HG03460 (cell line): ENCODE measurements at regions not wholly inside any gene's neighbourhood (a gene's known extent, or its start where the extent isn't known, plus 50 kb on each side); places are given as distances from the start of the nearest gene placed in this dataset.

Source experiments
- ATAC-seq: cut with Tn5 transposase; IDR thresholded peaks from one replicate; pipeline ENCODE4 v1.9.1; 2021; ENCODE audit not compliant: unreplicated experiment

- ATAC-seq, result no peak
Measured at GRCh38 chr20:16220826-16221225, 352.4 kb downstream of the KIF16B start.

GRCh38 chr20:16219182-16219581, 354.1 kb downstream of the KIF16B start:
- no peak for ATAC-seq

DNA sequence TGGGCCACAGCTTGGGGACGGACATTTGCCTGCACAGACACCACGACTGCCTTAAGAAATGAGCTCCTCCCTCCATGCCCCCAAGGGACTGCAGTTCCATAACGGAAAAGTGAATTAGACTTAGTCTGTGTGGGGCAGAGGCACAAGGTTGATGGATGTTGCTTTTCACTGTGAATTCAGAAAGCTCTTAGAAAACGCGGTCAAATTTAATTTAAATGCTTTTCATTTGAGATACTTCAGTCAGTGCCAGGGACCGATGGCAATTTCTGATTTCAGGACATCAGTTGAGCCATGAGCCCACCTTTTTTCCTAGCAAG, 356.4 kb downstream of the KIF16B start:
- no peak for ATAC-seq

DNA sequence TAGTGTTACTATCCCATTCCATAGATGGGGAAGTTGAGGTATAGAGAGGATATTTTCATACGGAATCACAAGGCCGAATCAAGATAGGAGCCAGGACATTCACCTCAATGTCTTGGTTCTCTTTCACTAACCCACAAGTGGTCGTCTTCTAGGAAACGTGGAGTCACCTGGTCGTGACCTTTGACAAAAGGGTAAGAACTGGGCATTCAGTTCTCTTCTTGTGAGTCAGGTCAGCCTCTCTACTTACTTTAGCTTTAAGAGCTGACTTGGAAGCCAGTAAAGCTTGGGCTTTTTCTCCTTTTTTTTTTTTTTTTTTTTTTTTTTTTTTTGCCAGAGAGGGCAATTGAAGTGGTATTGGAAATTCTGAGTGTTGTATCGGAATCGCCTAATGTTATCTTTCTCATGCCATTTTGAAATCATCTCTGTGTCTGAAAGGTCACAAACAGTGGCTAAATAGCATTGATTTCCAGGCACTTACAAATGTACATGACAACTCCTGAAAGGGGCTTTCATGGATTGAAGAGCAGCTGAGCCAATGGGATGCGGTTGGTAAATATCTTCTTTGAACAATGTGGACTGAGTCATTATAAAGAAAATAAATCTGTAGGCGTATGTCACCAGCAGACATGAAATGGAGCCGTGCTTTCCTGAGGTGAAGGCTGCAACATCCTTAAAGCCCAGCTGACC, 356.9 kb downstream of the KIF16B start:
- no peak for ATAC-seq

- no peak for ATAC-seq
Measured at GRCh38 chr20:16215041-16215440, 358.2 kb downstream of the KIF16B start.

DNA sequence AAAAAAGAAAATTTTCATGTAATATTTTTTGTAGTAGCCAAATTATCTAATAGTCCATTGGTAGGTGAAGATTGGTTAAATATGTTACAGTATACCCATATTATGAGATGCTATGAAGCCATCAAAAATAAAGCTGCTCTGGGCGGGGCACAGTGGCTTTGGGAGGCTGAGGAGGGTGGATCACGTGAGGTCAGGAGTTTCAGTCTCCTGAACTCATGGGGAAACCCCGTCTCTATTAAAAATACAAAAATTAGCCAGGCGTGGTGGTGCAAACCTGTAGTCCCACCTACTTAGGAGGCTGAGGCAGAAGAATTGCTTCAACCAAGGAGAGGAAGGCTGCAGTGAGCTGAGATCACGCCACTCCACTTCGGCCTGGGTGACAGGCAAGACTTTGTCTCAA, 360.5 kb downstream of the KIF16B start:
- no peak for ATAC-seq

DNA sequence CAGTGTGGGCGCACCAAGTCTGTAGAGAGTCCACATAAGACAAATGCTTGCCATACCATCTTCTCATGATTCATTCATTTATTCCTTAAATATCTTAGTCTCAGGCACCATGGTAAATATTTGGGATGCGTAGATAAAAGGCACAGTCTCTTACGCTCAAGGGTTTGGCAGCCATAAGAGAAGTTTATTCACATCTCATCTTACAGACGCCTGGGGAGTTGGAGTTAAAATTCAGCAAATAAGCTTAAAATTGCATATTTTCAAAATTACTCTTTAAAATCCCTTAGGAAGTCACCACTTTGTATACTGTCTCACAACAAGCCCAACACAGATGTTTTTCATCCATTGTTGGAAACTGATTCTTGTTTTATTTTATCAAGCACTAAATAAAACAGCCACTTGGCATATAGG, 363.3 kb downstream of the KIF16B start:
- ATAC-seq, result no peak

DNA sequence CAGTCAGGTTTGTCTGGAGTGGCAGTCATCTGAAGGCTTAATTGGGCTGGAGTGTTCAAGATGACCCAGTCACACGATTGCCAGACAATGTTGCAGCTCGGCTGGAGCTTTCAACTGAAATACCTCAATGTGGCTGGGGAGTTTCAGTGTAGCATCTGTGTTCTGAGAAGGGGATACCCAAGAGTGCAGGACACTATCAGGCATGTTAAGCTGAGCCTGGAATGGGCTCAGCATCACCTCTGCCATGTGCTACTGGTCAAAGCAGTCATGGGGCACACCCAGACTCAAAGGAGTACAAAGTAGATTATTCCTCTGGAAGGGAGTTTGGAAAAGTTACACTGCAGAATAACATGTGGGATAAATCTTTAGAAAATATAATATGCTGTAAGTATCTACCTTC, 363.9 kb downstream of the KIF16B start:
- ATAC-seq, result no peak

DNA sequence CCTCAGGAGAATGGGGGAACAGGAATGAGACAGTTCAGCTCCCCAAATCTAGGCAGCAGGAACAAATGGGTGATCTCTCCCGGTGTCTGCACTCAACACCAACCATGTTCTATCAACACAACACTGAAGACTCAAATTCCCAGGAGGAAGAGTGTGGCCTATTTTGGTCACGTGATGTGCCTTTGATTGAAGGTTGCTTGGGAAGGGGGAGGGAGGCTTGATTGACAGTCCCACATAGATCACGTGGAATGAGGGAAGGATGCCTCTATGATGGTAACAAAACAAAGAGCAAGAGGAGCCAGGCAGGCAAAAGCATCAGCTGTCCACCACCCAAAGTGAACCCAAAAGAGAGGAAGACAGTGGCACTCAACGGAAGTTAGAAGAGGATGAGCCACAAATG, 364.8 kb downstream of the KIF16B start:
- ATAC-seq, result no peak

DNA sequence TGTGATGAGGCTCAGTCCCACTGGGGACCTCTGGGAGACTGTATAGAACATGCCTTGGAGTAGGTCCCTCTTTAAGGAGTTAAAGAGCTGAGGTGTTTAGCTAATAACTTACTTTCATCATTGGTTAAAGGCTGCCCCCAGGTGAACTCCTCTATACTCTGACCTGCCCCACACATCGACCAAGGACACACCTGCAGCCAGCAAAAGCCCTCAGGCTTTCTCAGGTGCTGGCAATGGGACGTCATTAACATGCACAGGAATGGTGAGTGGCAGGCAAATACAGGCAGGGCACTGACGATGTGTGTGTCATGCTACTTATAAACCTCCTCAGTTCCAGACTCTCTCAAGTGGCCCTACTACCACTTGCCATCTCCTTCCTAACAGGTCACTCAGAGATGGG, 366.4 kb downstream of the KIF16B start:
- ATAC-seq, result no peak

- no peak for ATAC-seq
Measured at GRCh38 chr20:16205507-16205906, 367.7 kb downstream of the KIF16B start.

GRCh38 chr20:16203096-16203495, 370.2 kb downstream of the KIF16B start:
- no peak for ATAC-seq

GRCh38 chr20:16201191-16201590, 372.1 kb downstream of the KIF16B start:
- ATAC-seq, result no peak

DNA sequence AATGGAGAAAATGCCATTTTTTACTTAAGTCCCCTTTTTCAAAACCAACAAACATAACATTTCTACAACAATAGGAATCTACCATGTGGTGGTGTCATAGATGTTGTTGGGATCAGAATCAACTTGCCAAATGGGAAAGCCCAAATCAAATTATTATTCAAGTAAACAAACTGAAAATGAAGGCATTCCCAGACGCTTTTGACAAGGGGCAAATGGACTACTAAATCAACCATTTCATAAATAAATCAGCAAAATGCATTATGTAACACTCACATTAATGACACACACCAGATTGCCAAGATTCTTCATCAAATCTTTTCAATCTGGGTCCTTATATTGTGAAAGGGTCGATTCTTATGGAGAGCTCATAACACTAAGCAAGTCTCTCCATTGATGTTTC, 375.6 kb downstream of the KIF16B start:
- no peak for ATAC-seq

GRCh38 chr20:16195671-16196070, 377.6 kb downstream of the KIF16B start:
- ATAC-seq, result no peak

- ATAC-seq, result no peak
Measured at GRCh38 chr20:16194617-16195360, 378.5 kb downstream of the KIF16B start.

GRCh38 chr20:16191496-16191895, 381.8 kb downstream of the KIF16B start:
- ATAC-seq, result no peak

GRCh38 chr20:16189371-16189770, 383.9 kb downstream of the KIF16B start:
- ATAC-seq, result no peak

DNA sequence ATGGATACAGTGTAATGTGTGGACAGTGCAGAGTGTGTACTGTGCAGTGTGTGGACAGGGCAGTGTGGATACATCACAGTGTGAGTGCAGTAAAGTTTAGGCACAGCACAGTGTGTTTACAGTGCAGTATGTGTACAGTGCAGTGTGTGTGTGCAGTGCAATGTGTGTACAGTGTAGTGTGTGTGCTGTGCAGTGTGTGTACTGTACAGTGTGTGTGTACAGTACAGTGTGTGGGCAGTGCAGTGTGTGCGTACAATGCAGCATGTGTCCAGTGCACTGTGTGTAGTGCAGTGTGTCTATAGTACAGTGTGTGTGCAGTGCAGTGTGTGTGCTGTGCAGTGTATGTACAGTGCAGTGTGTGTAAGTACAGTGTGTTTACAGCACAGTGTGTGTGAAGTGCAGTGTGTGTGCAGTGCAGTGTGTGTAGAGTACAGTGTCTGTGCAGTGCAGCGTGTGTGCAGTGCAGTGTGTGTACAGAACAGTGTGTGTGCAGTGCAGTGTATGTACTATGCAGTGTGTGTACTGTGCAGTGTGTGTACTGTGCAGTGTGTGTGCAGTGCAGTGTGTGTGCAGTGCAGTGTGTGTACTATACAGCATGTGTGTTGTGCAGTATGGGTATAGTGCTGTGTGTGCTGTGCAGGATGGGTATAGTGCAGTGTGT, 385.2 kb downstream of the KIF16B start:
- no peak for ATAC-seq

DNA sequence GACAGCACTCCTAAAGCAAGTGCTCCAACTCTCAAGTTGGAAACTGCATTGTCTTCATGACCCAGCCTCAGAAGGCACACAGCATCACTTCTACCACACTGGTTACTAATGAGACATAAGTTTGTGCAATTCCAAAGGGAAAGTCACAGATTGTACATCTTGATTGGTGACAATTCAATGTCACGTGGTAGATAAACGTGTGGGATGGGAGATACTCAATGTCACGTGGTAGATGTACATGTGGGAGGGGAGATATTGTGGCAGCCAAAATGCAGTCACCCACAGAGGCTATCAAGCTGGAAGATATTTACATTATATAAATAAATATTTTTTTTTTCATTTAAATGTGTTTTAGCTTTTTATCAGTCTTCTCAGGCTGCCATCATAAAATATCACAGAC, 393.3 kb downstream of the KIF16B start:
- ATAC-seq, result no peak

DNA sequence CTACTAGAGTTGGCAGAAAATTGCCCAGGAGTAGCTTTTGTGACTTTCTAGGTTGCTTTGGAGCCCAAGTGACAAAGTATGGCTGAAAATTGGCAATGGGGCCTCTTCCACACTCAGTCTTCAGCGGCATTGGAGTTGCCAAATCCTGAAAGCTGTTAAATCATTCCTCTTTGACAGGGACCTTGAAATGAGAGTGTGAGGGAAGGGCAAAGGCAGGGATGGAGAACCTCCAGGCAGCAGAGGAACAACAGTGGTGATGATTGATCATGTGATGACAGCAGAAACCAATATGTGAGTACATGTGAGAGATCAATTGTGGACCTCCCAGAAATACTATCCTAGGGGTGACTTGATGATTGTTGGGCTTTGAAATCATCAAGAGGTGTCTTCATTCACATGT, 393.9 kb downstream of the KIF16B start:
- ATAC-seq, result no peak

GRCh38 chr20:16178546-16179135, 394.6 kb downstream of the KIF16B start:
- ATAC-seq, result no peak
